ENCODE measurements at regions not wholly inside any gene's neighbourhood (a gene's known extent, or its start where the extent isn't known, plus 50 kb on each side); places are given as distances from the start of the nearest gene placed in this dataset.

- TF ChIP-seq CTCF (IDR thresholded peaks at IDR 0.05 in 4 of 5, conservative IDR thresholded peaks at IDR 0.05 in 1 of 5): no peak
- no peak for TF ChIP-seq POLR2A (IDR thresholded peaks at IDR 0.05)
These were observed 201.8 kb downstream of the OSR1 start for GRCh38 chr2:19156646-19157045.
